Type B pancreatic cell (in vitro differentiated cells): ENCODE measurements at regions not wholly inside any gene's neighbourhood (a gene's known extent, or its start where the extent isn't known, plus 50 kb on each side); places are given as distances from the start of the nearest gene placed in this dataset.
A peak's percentile ranks its signal among the peaks of the same experiment; 100 is the strongest.

ENCODE experiments used
- DNase-seq: peaks from one replicate; pipeline ENCODE4 v3.0.0; 2021; ENCODE audit warnings: mixed read lengths; ENCODE audit not compliant: unreplicated experiment; ENCODE audit errors: extremely low spot score
- H3K27ac Mint-ChIP-seq: 2 replicates; pipeline ENCODE4 v1.8.0; 2021; ENCODE audit warnings: mild to moderate bottlenecking, mixed read lengths
- H3K27me3 Mint-ChIP-seq: 2 replicates; pipeline ENCODE4 v1.8.0; 2021; ENCODE audit warnings: mixed read lengths
- H3K36me3 Mint-ChIP-seq: 2 replicates; pipeline ENCODE4 v1.8.0; 2021; ENCODE audit warnings: mixed read lengths
- H3K4me1 Mint-ChIP-seq: one replicate; pipeline ENCODE4 v1.8.0; 2021; ENCODE audit warnings: mixed read lengths; ENCODE audit not compliant: unreplicated experiment
- H3K4me3 Mint-ChIP-seq: 2 replicates; pipeline ENCODE4 v1.8.0; 2021; ENCODE audit warnings: mild to moderate bottlenecking, mixed read lengths
- H3K9me3 Mint-ChIP-seq: 2 replicates; pipeline ENCODE4 v1.8.0; 2021; ENCODE audit warnings: mixed read lengths
- CTCF ChIP-seq: fragments of 200-600 bp; sonication (generic); conservative IDR thresholded peaks from 2 replicates; pipeline ENCODE4 v1.5.0; 2021; ENCODE audit warnings: antibody characterized with exemption, mild to moderate bottlenecking

GRCh38 chr22:44575381-44576268 lies 77.6 kb upstream of the RTL6 start:
- H3K27me3 Mint-ChIP-seq = peaks cover 41% of the 10 kb centered on the region
- H3K9me3 Mint-ChIP-seq = no peaks in the 10 kb centered on the region
- DNase-seq = peak; percentile 60
- peaks cover 28% of the 10 kb centered on the region for H3K4me1 Mint-ChIP-seq
- H3K36me3 Mint-ChIP-seq = no peaks in the 10 kb centered on the region
- no peak overlapping the region for H3K27ac Mint-ChIP-seq
- no peak overlapping the region for H3K4me3 Mint-ChIP-seq
- TF ChIP-seq CTCF = no peak

GRCh38 chr22:44574640-44575380 lies 76.8 kb upstream of the RTL6 start:
- Mint-ChIP-seq H3K27me3 (peaks cover 37% of the 10 kb centered on the region), H3K36me3 (no peaks in the 10 kb centered on the region), H3K27ac (no peak overlapping the region), H3K9me3 (no peaks in the 10 kb centered on the region), H3K4me1 (peaks cover 20% of the 10 kb centered on the region), H3K4me3 (peak overlapping the region; percentile 25)
- TF ChIP-seq CTCF = no peak
- DNase-seq = peak; percentile 55

- Mint-ChIP-seq H3K4me3 (peak overlapping the region; percentile 25), H3K27ac (no peak overlapping the region), H3K36me3 (no peaks in the 10 kb centered on the region), H3K27me3 (peaks cover 38% of the 10 kb centered on the region), H3K9me3 (peaks cover 2% of the 10 kb centered on the region), H3K4me1 (peaks cover 19% of the 10 kb centered on the region)
- TF ChIP-seq CTCF = no peak
- no peak for DNase-seq
Observed at GRCh38 chr22:44574057-44574639, 76.1 kb upstream of the RTL6 start.

- peak; percentile 42 for DNase-seq
- Mint-ChIP-seq H3K4me1 (peaks cover 19% of the 10 kb centered on the region), H3K9me3 (peaks cover 5% of the 10 kb centered on the region), H3K27ac (no peak overlapping the region), H3K36me3 (no peaks in the 10 kb centered on the region), H3K27me3 (peaks cover 35% of the 10 kb centered on the region), H3K4me3 (no peak overlapping the region)
- no peak for TF ChIP-seq CTCF
Observed at GRCh38 chr22:44573451-44573850, 75.4 kb upstream of the RTL6 start.

- no peak overlapping the region for H3K4me3 Mint-ChIP-seq
- peaks cover 34% of the 10 kb centered on the region for H3K27me3 Mint-ChIP-seq
- peaks cover 19% of the 10 kb centered on the region for H3K4me1 Mint-ChIP-seq
- no peak overlapping the region for H3K27ac Mint-ChIP-seq
- H3K36me3 Mint-ChIP-seq = no peaks in the 10 kb centered on the region
- DNase-seq = peak; percentile 52
- TF ChIP-seq CTCF = no peak
- H3K9me3 Mint-ChIP-seq = peaks cover 5% of the 10 kb centered on the region
Observed at GRCh38 chr22:44572414-44573207, 74.6 kb upstream of the RTL6 start.
